GM12873 (cell line): ENCODE measurements at regions not wholly inside any gene's neighbourhood (a gene's known extent, or its start where the extent isn't known, plus 50 kb on each side); places are given as distances from the start of the nearest gene placed in this dataset.

Source experiments
- TF ChIP-seq, protein P1 (sequence below): IDR thresholded peaks from 2 replicates; pipeline ENCODE4 v1.5.1; 2012; ENCODE audit warnings: low read depth, mild to moderate bottlenecking, moderate library complexity, low read length, control low read depth; ENCODE audit not compliant: insufficient read depth; ENCODE audit errors: missing control alignments

DNA sequence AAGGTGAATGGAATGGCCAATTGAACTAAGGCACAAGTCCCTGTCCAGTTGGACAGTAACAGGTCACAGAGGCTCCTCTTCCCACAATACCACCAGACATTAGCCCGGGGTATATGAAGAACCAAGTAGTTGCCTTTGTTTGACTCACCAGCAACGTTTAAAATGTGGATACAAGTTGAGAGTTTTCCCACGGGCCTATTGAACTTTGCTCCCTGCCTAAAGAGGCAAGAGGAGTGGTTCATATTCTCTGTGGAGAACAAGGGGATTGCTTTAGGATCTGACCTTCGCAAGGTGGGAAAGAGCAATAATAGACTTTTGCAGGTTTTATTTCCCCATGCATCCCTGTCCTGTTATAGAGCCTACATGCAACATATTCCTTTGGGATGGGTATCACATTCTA, 177.2 kb downstream of the POU4F1 start:
- TF ChIP-seq, protein P1, sequence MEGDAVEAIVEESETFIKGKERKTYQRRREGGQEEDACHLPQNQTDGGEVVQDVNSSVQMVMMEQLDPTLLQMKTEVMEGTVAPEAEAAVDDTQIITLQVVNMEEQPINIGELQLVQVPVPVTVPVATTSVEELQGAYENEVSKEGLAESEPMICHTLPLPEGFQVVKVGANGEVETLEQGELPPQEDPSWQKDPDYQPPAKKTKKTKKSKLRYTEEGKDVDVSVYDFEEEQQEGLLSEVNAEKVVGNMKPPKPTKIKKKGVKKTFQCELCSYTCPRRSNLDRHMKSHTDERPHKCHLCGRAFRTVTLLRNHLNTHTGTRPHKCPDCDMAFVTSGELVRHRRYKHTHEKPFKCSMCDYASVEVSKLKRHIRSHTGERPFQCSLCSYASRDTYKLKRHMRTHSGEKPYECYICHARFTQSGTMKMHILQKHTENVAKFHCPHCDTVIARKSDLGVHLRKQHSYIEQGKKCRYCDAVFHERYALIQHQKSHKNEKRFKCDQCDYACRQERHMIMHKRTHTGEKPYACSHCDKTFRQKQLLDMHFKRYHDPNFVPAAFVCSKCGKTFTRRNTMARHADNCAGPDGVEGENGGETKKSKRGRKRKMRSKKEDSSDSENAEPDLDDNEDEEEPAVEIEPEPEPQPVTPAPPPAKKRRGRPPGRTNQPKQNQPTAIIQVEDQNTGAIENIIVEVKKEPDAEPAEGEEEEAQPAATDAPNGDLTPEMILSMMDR, result no peak

DNA sequence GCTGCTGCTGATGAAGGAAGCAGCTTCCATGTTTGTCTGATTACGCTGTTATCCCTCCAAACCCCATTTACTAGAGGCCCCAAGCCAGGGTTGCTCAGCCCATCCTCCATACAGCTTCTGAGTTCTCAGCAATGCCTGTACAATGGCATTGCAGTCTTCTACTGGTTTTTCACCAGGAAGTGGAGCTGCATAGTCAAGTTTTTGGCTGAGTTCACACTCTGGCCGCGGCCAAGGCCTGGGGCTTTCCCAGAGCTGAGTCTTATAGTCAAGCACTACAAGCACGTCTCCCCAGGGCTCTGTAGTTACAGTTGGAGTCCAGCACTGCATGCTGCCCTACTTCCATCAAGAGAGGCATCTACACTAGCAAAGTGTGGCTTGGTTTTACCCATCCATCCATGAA, 182.5 kb downstream of the POU4F1 start:
- TF ChIP-seq, protein P1, result no peak

DNA sequence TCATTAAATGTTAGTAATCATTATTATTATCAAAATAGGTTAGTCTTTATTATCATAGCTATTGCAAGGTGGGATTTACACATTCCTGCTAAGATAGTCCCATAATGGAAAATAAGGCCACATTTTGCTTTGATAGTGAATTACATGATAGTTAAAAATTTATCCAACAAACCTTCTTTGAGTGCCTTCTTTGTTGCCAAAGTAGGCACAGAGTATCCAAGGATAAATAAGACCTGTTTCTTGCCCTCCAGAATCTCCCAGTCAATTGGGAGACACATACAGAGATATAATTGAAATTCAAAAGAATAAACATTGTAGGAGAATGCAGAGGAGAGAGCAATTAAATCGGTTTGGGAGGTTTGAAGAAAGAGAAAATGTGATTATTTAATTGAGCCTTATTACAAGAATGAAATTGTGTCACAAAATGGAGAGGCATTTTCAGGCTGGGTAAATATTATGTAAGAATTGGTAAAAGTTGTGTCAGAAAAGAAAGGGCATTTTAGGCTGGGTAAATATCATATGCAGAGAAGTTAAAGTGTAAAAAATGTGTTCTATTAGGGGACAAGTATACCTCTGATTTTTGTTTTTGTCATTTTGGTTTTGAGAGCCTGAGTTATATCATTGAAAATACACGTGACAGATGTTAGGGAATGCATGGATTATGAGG, 189.3 kb downstream of the POU4F1 start:
- TF ChIP-seq, protein P1, result no peak

DNA sequence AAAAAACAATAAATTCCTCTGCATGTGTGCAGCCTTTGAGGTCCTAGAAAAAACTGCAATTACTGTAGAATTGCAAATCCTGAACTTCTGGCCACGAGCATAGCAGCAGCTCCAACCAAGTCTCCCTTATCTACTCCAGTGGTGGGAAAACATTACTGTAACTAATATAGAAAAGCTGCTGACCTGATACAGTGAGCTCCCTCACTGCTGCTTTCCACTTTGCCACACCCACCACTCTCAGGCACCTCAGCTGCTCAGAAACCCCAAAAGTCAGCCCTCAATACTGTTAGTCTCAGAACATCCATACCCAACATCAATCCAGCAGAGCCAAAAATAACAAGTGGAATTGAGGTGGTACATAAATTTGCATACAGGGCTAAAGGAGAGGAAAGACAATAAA, 192.5 kb downstream of the POU4F1 start:
- TF ChIP-seq, protein P1, result no peak

DNA sequence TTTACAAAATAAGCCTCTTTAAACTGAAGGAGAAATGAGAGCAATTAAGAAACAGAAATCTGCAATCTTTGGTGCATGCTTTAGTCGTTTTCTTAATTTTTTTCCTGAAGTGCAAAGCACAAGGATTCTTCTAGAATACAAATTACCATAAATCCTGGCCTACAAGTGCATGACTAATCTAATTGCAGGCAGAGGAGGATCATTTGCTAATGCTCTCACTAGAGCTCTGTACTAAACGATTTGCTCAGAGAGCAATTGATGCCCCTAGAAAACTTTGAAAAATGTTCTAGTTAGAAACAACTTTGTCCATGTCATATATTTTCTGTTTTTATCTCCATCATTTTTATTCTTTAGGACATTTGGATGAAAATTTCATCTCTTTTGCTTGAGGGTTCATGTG, 193.2 kb downstream of the POU4F1 start:
- TF ChIP-seq, protein P1, result no peak

DNA sequence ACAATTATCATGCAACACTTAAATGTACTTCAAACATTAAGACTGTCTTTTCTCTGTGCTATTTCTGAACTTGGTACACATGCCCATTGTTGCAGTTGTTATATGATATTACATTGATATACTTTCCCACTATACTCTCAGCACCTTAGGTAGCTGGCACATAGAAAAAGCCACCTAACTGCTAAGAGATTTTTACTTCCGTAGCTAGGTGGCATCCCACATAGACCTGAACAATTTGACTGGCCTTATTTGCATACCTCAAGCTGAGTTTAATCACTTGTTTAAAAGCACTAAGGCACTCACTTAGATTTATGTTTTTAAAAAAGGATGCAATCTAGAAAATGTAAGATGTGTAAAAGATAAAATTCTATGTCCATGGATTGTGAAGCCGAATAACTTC, 194.2 kb downstream of the POU4F1 start:
- TF ChIP-seq, protein P1, result no peak

DNA sequence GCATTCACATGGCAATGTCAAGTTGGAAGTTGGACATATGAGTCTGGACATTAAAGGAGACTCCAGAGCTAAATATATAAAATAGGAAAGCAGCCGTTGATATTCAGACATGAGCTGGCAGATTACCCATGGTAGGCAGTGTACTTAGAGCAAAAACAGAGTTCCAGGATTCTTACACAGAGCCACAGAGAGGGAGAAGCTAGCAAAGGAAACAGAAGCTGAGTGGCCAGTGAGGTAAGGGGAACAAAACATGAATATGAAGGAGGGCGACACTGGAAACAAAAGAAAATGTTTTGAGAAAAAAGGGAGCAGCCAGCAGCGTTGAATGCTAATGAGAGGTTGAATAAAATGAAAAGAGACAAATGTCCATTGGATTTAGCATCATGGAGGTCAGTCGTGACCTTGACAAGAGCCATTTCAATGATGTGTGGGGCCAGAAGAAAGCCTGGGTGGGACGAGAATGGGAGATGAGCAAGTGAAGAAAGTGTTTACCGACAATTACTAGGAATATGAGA, 198.4 kb downstream of the POU4F1 start:
- TF ChIP-seq, protein P1, result no peak
